Glomerular visceral epithelial cell (primary cell): ENCODE measurements at regions not wholly inside any gene's neighbourhood (a gene's known extent, or its start where the extent isn't known, plus 50 kb on each side); places are given as distances from the start of the nearest gene placed in this dataset.
A peak's percentile ranks its signal among the peaks of the same experiment; 100 is the strongest.
"Not testable (repeated sequence)": the region's sequence is repeated elsewhere in the genome, so short reads cannot be mapped to it uniquely, and the experiment has no call there.

Experiments
- DNase-seq: peaks from one replicate; pipeline ENCODE4 v3.0.0-alpha.2; 2016; ENCODE audit errors: extremely low spot score

GRCh38 chr16:88242312-88243295 lies 140.2 kb upstream of the ZNF469 start:
- DNase-seq, result peak; percentile 87

GRCh38 chr16:88243921-88244320 lies 138.8 kb upstream of the ZNF469 start:
- not testable (repeated sequence) for DNase-seq

DNA sequence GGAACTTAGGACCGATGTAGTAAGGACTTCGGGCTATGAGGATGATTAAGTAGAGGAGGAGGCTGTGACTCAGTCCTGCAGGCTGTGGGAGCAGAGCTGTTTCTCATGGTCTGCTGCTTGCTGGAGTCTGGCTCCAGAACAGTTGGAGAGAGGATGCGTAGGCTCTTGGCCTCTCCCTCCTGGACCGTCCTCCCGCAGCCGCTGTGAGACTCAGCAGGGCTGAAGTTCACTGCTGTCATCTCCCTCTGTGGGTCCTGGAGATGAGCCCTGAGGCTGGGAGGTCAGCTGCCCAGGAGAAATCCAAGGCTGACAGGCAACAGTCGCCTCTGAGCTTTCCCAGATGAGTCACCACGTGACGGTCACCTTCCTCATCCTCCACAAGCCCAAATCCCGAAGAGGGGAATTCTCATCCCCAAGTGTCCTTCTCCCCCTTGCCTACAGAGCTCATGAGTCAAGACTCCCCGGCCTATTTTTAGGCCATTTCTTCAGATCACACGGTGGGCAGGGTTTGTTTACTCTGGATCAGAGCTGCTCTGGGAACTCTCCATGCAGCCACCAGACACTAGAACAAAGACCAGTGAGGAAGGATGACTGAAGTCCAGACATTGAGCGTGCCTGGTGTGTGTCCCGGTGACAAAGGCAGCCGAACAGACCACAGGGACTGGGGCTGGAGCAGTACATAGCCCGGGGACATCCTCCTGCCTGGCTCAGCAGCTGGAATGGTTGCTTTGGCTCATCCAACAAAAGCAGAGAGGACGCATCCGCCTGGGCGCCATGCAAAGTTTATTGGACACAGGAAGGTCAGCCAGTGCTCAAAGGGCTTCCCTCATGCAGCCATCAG lies 137.3 kb upstream of the ZNF469 start:
- DNase-seq, result peak; percentile 96

DNA sequence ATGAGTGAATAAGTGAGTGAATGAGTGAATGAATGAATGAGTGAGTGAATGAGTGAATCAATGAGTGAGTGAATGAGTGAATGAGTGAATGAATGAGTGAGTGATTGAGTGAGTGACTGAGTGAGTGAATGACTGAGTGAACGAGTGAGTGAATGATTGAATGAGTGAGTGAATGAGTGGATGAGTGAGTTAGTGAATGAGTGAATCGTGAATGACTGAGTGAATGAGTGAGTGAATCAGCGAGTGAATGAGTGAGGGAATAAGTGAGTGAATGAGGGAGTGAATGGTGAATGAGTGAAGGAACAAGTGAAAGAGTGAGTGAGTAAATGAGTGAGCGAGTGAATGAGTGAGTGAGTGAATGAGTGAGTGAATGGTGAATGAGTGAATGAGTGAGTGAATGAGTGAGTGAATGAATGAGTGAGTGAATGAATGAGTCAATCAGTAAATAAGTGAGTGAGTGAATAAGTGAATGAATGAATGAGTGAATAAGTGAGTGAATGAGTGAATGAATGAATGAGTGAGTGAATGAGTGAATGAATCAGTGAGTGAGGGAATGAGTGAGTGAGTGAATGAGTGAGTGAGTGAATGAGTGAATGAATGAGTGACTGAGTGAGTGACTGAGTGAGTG lies 135.7 kb upstream of the ZNF469 start:
- DNase-seq, result not testable (repeated sequence)

DNA sequence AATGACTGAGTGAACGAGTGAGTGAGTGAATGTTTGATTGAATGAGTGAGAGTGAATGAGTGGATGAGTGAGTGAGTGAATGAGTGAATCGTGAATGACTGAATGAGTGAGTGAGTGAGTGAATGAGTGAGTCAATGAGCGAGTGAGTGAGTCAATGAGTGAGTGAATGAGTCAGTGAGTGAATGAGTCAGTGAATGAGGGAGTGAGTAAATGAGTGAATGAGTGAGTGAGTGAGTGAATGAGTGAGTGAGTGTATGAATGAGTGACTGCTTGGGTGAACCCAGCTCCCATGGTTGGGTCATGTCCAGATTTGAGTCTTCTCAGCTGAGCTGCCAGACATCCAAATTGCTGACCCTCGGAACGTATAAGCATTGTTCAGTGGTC lies 135.2 kb upstream of the ZNF469 start:
- not testable (repeated sequence) for DNase-seq

DNA sequence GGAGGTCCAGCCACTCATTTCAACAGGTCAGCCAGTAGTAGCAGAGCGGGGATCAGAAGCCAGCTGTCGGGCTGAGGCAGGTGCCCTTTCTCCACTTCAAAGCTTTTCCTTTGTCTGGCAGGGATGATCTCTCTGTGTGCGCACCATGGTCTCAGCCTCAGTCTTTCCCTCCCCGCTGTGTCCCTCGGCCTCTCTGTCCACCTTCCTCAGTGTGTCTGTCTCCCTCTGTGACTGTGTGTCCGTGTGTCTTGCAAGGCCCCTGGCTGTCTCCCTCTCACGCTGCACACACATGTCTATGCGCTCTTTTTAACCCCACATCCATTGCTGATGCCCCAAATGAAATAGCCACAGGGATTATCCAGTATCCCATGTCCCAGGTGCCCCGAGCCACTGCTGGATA lies 134.0 kb upstream of the ZNF469 start:
- not testable (repeated sequence) for DNase-seq

- not testable (repeated sequence) for DNase-seq
These were observed 132.4 kb upstream of the ZNF469 start for GRCh38 chr16:88250381-88250780.

- DNase-seq, result not testable (repeated sequence)
These were observed 130.5 kb upstream of the ZNF469 start for GRCh38 chr16:88252057-88252794.

DNA sequence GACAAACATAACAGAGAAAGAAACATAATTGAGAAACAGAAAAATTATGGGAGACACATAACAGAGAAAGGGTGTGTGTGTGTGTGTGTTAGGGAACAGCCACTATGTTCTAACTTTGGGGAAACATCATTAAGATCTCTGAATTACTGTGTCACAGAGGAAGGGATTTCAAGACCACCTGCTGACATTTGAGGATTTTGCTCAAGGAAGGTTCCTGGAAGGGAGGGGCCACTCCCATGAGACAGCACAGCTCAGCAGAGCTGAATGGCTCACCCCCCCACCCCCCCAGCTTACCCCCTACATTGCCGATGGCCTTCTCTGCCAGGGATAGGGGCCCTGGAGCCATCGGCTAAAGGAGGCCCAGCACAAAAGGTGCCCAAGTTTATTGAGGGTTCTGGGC lies 124.6 kb upstream of the ZNF469 start:
- DNase-seq, result not testable (repeated sequence)

DNA sequence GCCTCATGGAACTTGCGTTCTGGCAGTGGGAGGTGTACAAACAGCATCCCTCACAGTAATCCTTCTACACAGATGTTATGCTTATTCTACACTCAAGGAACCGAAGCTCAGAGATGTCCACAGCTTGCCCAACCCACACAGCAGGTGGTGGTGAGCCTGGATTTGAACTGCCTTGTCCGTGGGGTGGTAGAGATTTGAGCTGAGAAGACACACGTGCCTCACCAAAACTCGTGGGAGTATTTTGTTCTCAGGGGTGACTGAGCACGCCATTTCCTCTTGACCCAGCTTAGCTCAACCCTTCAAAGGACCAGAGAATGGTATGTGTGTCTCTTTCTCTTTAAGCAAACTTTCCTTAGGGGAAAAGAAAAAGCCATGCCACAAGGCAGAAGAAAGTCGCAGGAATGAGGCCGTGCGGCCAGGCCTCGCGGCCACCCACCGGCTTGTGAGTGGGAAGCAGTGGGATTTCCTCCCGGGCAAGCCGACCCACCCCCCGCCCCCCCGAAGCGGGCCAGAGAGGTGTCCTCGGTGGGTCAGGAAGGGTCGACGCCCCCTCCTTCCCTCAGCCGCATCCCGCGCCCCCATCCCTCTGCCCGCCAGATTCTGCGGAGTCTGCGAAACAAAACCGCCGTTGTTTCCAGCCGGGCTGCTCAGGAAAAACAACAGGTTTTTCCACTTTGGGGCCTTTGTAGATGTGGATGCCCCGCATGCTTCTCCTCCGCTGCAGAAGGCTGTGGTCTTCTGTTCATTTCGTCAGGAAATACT lies 123.8 kb upstream of the ZNF469 start:
- not testable (repeated sequence) for DNase-seq

- DNase-seq, result not testable (repeated sequence)
These were observed 123.2 kb upstream of the ZNF469 start for GRCh38 chr16:88259538-88259937.

- not testable (repeated sequence) for DNase-seq
These were observed 122.6 kb upstream of the ZNF469 start for GRCh38 chr16:88260146-88260545.

DNA sequence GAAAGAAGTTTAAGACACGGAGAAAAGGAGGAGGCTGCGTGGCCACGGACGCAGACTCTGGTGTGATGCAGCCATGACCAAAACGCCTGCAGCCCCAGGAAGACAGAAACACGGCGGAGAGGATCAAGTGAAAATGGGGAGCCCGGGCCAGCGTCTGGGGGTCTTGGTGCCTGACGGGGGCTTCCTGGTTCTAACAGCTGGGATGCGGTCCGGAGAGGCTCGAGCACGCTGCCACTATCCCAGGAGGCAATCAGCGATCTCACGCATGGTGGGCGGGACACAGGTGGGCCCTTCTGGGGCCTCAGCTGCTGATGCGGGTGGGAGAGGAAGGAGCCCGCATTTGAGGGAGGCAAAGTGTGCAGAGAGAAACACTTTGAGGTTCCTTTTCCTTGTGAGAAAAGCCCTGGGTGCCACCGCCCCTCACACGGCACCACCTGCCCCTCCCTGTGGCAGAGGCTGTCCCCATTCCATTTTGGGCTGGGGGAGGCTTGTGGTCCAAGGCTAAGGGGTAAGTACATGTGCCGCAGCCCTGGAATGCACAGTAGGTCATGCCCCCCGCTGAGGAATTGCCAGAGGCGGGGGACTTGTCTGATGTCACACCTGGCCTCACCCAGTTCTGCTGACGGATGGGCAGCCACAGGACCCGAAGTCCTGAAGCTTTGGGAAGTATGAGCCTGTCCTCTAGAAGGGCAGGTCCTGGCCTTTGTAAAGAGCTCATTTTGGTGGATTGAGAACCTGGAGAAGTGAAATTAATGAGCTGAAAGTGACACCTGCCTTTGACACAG lies 121.7 kb upstream of the ZNF469 start:
- DNase-seq, result not testable (repeated sequence)

- DNase-seq, result not testable (repeated sequence)
These were observed 120.7 kb upstream of the ZNF469 start for GRCh38 chr16:88261814-88262605.

GRCh38 chr16:88262858-88263563 lies 119.7 kb upstream of the ZNF469 start:
- DNase-seq, result peak; percentile 81

GRCh38 chr16:88263681-88264287 lies 119.0 kb upstream of the ZNF469 start:
- not testable (repeated sequence) for DNase-seq

DNA sequence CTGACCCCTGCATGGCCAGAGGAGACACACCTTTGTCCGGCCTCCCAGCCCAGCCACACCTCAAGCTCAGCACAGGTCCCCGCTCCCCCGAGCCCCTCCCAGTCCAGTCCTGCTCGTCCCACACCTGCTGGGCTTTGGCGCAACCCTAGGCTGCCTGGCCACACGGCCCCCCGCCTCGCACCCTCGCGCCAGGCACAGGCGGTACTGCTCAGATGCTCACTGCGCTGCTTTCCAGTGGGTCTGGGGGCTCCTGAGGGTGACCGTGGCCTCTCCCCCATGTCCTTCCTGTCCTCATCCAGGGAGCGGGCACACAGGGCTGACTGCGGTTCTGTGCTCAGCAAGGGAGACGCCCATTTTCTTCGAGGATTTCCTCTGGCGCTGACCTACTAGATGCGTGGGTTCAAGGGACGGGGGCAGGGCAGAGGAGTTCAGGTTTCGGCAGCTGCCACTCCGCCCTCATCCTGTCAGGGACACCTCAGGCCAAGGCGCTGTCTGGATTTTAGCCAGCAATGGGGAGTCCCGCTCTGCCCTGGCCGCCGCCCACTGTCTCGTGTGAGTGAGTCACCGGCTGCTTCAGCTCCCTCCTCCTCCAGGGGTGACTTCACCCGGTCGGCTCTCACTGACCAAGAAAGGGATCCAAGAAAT lies 118.0 kb upstream of the ZNF469 start:
- DNase-seq, result peak; percentile 95
